B cell (primary cell): ENCODE measurements at regions not wholly inside any gene's neighbourhood (a gene's known extent, or its start where the extent isn't known, plus 50 kb on each side); places are given as distances from the start of the nearest gene placed in this dataset.

Experiments used
- ATAC-seq: fragments of 200-7000 bp; cut with Tn5 transposase; one replicate; pipeline ENCODE4 v1.10.0; 2021; ENCODE audit warnings: low read depth, mild to moderate bottlenecking, moderate number of reproducible peaks, moderate library complexity
- CTCF ChIA-PET: fragments of 350-600 bp; sonication (Branson Sonifier 250); formaldehyde crosslinking; loops from one replicate; lab custom pipeline; 2021; ENCODE audit warnings: antibody characterized with exemption, inconsistent platforms; lab: Charles Lee
- POLR2A ChIA-PET: fragments of 350-600 bp; sonication (Branson Sonifier 250); formaldehyde crosslinking; loops from one replicate; lab custom pipeline; 2021; ENCODE audit warnings: antibody characterized with exemption; lab: Charles Lee
- DNase-seq: peaks from one replicate; pipeline ENCODE4 v3.0.0; 2013
- H2AFZ ChIP-seq: 2 replicates; pipeline ENCODE4 v1.6.1; 2012; ENCODE audit warnings: mild to moderate bottlenecking, low read depth, low read length; ENCODE audit not compliant: insufficient read depth, poor library complexity, severe bottlenecking
- H3K27ac ChIP-seq, 2 donors: 1 replicate in 1 of 2; 2 replicates in 1 of 2; pipeline ENCODE4 v1.5.1; 2012 to 2013; ENCODE audit warnings: low read length in 2 of 2, mild to moderate bottlenecking in 2 of 2, moderate library complexity in 1 of 2
- H3K27me3 ChIP-seq, 4 experiments: fragments of 200-600 bp in 1 of 4; sonication (generic) in 1 of 4; replicated peaks in 1 of 4; 1 replicate in 2 of 4; 2 replicates in 2 of 4; pipeline versions ENCODE4 v1.6.1 to v1.7.0; 2013 to 2016; ENCODE audit warnings: low read length in 3 of 4, mild to moderate bottlenecking in 2 of 4, mixed read lengths in 1 of 4, moderate library complexity in 1 of 4; ENCODE audit not compliant: insufficient read depth in 4 of 4, control insufficient read depth in 3 of 4; ENCODE audit errors: control extremely low read depth in 1 of 4
- H3K36me3 ChIP-seq, 2 experiments: replicated peaks in 1 of 2; 1 replicate in 1 of 2; 2 replicates in 1 of 2; pipeline versions ENCODE4 v1.6.1 to v1.7.1; 2013; ENCODE audit warnings: low read length in 1 of 2; ENCODE audit not compliant: insufficient read depth in 2 of 2, control insufficient read depth in 1 of 2; ENCODE audit errors: control extremely low read depth in 1 of 2, extremely low read depth in 1 of 2
- H3K4me1 ChIP-seq, 2 donors: fragments of 200-600 bp in 1 of 2; sonication (generic) in 1 of 2; 1 replicate in 1 of 2; 2 replicates in 1 of 2; pipeline versions ENCODE4 v1.5.1 to v1.6.1; 2013 to 2017; ENCODE audit warnings: low read length in 2 of 2; ENCODE audit not compliant: control insufficient read depth in 2 of 2, insufficient read depth in 2 of 2
- H3K4me2 ChIP-seq: replicated peaks from 2 replicates; pipeline ENCODE3; 2012; ENCODE audit warnings: mild to moderate bottlenecking, low read depth, low read length; ENCODE audit not compliant: poor library complexity, severe bottlenecking
- H3K4me3 ChIP-seq, 5 experiments: fragments of 200-600 bp in 1 of 5; sonication (generic) in 1 of 5; 1 replicate in 3 of 5; 2 replicates in 2 of 5; pipeline versions ENCODE4 v1.5.1 to v1.7.0; 2011 to 2016; ENCODE audit warnings: low read length in 4 of 5, mild to moderate bottlenecking in 4 of 5, low read depth in 2 of 5, control low read depth in 1 of 5, moderate library complexity in 1 of 5; ENCODE audit not compliant: insufficient read depth in 1 of 5; ENCODE audit errors: control extremely low read depth in 1 of 5, extremely low read depth in 1 of 5
- H3K79me2 ChIP-seq: fragments of 200-600 bp; sonication (generic); one replicate; pipeline ENCODE4 v1.6.0; 2016; ENCODE audit warnings: low read length; ENCODE audit not compliant: control insufficient read depth, insufficient read depth
- H3K9ac ChIP-seq: fragments of 200-600 bp; sonication (generic); 2 replicates; pipeline ENCODE4 v1.6.1; 2017; ENCODE audit warnings: mild to moderate bottlenecking, low read length, moderate library complexity
- H3K9me3 ChIP-seq, 3 donors: one replicate each; pipeline versions ENCODE4 v1.6.1 to v1.7.1; 2013; ENCODE audit warnings: low read length in 2 of 3; ENCODE audit not compliant: control insufficient read depth in 2 of 3, insufficient read depth in 1 of 3; ENCODE audit errors: control extremely low read depth in 1 of 3
- H4K20me1 ChIP-seq: 2 replicates; pipeline ENCODE4 v1.6.0; 2012; ENCODE audit warnings: mild to moderate bottlenecking, low read length; ENCODE audit not compliant: insufficient read depth, control insufficient read depth, poor library complexity, severe bottlenecking
- H3K27ac Mint-ChIP-seq: one replicate; pipeline ENCODE4 v1.8.0; 2021; ENCODE audit warnings: mixed read lengths
- H3K27me3 Mint-ChIP-seq: one replicate; pipeline ENCODE4 v1.8.0; 2021; ENCODE audit warnings: mixed read lengths
- H3K4me1 Mint-ChIP-seq: one replicate; pipeline ENCODE4 v1.8.0; 2021; ENCODE audit warnings: mixed read lengths
- H3K4me3 Mint-ChIP-seq: one replicate; pipeline ENCODE4 v1.8.0; 2021; ENCODE audit warnings: mixed read lengths
- H3K9me3 Mint-ChIP-seq: one replicate; pipeline ENCODE4 v1.8.0; 2022; ENCODE audit warnings: mixed read lengths; ENCODE audit not compliant: insufficient read depth
- EZH2 ChIP-seq: IDR thresholded peaks from 2 replicates; pipeline ENCODE4 v1.6.1; 2012; ENCODE audit warnings: borderline replicate concordance, low read depth, mild to moderate bottlenecking, moderate library complexity, low read length; ENCODE audit not compliant: insufficient read depth, poor library complexity, severe bottlenecking
- WGBS: methylation state at CpG from one replicate; pipeline ENCODE4 v1.1.5; 2013; ENCODE audit warnings: missing lambda C conversion rate; ENCODE audit not compliant: insufficient coverage; 5-methylcytosine and 5-hydroxymethylcytosine counted together
- intact Hi-C: fragments of 100-400 bp; cut with micrococcal nuclease; formaldehyde crosslinking; loops from one replicate; pipeline ENCODE4 v1.10.0; 2022
- TF ChIP-seq, protein P1 (sequence below): fragments of 200-600 bp; IDR thresholded peaks from one replicate; pipeline ENCODE4 v1.8.0; 2022; ENCODE audit warnings: antibody characterized with exemption, mild to moderate bottlenecking

DNA sequence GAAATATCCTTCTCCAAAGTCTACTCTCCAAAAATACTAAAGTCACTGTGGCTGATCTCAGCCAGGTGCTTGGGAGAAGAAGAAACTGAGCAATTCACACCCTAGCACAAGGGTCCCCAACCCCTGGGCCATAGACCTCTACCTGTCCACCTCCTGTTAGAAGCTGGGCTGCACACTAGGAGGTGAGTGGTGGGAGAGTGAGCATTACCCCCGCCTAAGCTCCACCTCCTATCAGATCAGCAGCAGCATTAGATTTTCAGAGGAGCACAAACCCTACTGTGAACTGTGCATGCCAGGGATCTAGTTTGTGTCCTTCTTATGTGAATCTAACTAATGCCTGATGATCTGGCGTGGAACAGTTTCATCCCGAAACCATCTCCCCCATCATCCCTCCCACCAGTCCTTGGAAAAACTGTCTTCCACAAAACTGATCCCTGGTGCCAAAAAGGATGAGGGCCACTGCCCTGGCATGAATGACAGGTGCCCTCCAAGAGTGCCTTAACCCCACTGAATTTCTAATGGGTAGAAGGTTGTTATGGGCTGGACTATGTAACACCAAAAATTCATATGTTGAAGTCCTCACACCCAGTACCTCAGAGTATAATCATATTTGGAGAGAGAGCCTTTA, 109.2 kb upstream of the CDYL start:
- Histone ChIP-seq H3K4me2 (no peak overlapping the region), H3K36me3 (no peaks in the 10 kb centered on the region), H2AFZ (no peak overlapping the region), H3K4me3 (no peak overlapping the region), H3K79me2 (no peaks in the 10 kb centered on the region), H3K4me1 (no peaks in the 10 kb centered on the region), H3K9ac (no peak overlapping the region), H4K20me1 (no peaks in the 10 kb centered on the region), H3K27me3 (no peaks in the 10 kb centered on the region), H3K27ac (no peak overlapping the region), H3K9me3 (no peaks in the 10 kb centered on the region)
- Mint-ChIP-seq H3K27ac (no peak overlapping the region), H3K9me3 (no peaks in the 10 kb centered on the region), H3K4me1 (no peaks in the 10 kb centered on the region), H3K4me3 (no peak overlapping the region), H3K27me3 (peaks cover 8% of the 10 kb centered on the region)
- CTCF ChIA-PET = no interaction called here
- ATAC-seq (no peak), DNase-seq (no peak)
- TF ChIP-seq, protein P1, sequence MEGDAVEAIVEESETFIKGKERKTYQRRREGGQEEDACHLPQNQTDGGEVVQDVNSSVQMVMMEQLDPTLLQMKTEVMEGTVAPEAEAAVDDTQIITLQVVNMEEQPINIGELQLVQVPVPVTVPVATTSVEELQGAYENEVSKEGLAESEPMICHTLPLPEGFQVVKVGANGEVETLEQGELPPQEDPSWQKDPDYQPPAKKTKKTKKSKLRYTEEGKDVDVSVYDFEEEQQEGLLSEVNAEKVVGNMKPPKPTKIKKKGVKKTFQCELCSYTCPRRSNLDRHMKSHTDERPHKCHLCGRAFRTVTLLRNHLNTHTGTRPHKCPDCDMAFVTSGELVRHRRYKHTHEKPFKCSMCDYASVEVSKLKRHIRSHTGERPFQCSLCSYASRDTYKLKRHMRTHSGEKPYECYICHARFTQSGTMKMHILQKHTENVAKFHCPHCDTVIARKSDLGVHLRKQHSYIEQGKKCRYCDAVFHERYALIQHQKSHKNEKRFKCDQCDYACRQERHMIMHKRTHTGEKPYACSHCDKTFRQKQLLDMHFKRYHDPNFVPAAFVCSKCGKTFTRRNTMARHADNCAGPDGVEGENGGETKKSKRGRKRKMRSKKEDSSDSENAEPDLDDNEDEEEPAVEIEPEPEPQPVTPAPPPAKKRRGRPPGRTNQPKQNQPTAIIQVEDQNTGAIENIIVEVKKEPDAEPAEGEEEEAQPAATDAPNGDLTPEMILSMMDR = no peak
- TF ChIP-seq EZH2 = no peak
- no CpG with 5 or more reads among the region's 3 CpGs for WGBS
- POLR2A ChIA-PET = no interaction called here
- intact Hi-C loops = no loop called here

DNA sequence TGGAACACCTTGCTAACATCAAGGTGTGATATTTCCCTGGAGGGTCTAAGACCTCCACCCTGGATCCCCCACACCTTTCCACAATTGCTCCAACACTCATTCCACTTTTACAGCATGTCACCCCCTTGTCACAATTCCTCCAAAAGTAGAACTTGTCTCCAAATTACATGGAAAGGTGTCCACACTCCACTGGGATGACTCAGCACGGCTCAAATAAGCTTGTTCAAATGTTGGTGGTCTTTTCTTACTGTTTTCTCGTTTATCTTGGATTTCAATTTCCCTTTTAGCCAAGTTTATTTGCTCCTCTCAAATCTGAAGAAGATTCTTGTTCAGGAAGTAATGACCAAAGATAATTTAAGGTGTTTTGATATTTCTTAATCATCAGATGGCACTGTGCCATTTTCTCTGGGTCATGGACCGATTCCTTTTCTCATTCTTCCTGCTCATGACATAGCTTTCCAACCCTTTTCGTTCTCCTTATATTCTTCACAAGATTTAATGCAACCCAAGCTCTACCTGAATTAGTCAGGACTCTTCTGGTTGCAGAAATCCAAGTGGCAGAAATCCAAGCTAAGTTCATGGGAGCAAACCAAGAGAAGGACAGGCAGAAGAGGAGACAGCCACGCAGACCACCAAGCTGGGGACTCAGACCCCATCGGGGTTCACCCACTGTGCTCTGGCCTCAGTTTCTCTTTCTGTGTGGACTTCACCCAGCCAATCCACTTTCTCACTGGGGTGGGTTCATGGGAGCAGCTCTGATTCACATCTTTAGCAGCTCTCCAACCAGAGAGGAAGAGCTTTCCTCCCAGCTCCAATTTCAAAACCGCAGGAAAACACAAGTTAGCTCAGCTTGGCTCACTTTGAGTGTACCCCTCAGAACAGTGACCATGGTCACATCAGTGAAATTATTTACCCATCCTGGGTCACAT, 110.5 kb upstream of the CDYL start:
- no peak for ATAC-seq
- Histone ChIP-seq H3K9me3 (no peaks in the 10 kb centered on the region), H4K20me1 (no peaks in the 10 kb centered on the region), H3K4me1 (no peaks in the 10 kb centered on the region), H3K36me3 (no peaks in the 10 kb centered on the region), H3K27ac (no peak overlapping the region), H3K4me3 (no peak overlapping the region), H3K79me2 (no peaks in the 10 kb centered on the region), H3K27me3 (no peaks in the 10 kb centered on the region), H2AFZ (no peak overlapping the region), H3K9ac (no peak overlapping the region), H3K4me2 (no peak overlapping the region)
- ChIA-PET POLR2A (no interaction called here), CTCF (no interaction called here)
- no peak for DNase-seq
- H3K4me1 Mint-ChIP-seq = no peaks in the 10 kb centered on the region
- H3K27me3 Mint-ChIP-seq = peaks cover 16% of the 10 kb centered on the region
- H3K4me3 Mint-ChIP-seq = no peak overlapping the region
- intact Hi-C loops = no loop called here
- no peak for TF ChIP-seq EZH2
- TF ChIP-seq, protein P1 = no peak
- 76% methylated on average over 4 of the region's 7 CpGs for WGBS
- no peaks in the 10 kb centered on the region for H3K9me3 Mint-ChIP-seq
- H3K27ac Mint-ChIP-seq = no peak overlapping the region
